ENCODE measurements at regions not wholly inside any gene's neighbourhood (a gene's known extent, or its start where the extent isn't known, plus 50 kb on each side); places are given as distances from the start of the nearest gene placed in this dataset.
"Not testable (repeated sequence)": the region's sequence is repeated elsewhere in the genome, so short reads cannot be mapped to it uniquely, and the experiment has no call there.

- no peak for DNase-seq
Measured at GRCh38 chr4:81314897-81315470, 100.0 kb upstream of the PRKG2 start.

GRCh38 chr4:81314196-81314896 is 99.3 kb upstream of the PRKG2 start:
- no peak for DNase-seq

DNA sequence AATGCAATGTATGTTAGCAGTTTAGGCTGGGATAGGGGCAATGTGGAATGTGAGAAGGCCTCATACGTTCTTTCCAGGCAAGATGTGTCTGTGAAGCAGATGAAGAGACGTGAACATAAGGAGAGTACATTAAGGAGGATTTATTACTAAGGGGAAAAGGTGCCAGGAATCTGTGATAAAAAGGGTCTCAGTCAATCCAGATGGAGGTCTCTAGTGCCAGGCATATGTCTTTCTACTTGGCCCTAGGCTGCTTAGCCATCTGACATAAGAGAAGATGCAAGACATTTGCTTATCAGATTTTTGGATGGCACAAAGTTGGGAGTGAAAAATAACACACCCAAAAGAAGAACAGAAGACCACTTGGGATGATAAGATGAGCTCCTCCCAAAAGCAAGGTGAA is 93.0 kb upstream of the PRKG2 start:
- DNase-seq, result no peak

DNA sequence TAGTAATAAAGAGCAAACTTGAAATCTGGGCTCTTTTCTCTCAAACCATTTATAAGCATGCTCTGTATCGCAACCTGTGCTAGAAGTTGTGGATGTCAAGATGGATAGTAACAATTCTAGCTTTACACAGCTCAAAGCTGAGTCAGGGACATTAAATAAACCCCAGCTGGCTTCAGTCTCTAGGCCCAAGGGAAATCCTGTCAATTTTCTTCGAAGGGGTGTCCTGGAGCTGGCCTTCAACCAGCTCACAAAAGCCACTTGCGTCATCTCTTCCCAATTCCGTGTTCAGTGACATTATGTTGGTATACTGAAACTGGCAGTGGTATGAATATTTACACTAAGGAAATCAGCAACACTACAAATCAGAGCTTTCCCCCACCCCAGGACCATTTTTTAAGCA is 89.8 kb upstream of the PRKG2 start:
- no peak for DNase-seq

DNA sequence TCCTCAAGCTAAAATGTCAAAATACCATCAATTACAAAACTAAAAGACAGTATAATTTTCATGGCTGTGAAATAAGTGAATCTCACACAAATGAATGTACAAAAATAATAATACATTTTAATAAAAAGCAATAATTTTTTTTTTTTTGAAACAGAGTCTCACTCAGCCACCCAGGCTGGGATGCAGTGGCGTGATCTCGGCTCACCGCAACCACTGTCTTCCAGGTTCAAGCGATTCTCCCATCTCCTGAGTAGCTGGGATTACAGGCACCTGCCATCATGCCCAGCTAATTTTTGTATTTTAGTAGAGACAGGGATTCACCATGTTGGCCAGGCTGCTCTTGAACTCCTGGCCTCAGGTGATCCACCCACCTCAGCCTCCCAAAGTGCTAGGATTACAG is 85.3 kb upstream of the PRKG2 start:
- not testable (repeated sequence) for DNase-seq

DNA sequence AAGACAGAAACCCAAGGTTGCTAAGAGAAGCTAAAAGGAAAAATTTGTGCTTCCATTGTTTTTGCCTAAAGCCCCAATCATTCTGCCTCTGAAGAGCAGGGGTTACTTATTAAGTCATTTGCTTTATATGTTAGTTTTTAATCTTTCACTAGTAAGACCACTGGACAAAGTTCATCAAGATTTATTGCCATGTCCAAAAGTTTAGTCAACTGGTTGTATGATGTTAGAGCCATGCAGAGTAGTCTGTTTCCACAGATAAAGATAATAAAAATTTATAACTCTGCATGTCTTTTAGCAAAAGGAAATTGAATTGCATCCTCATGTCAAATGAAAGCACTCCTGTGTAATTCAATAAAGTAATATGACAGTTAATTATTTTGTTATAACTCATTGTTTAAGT is 75.8 kb upstream of the PRKG2 start:
- no peak for DNase-seq

GRCh38 chr4:81287101-81287500 is 72.1 kb upstream of the PRKG2 start:
- DNase-seq, result no peak

- DNase-seq, result no peak
Measured at GRCh38 chr4:81282131-81282530, 67.1 kb upstream of the PRKG2 start.

GRCh38 chr4:81274460-81274859 is 59.4 kb upstream of the PRKG2 start:
- DNase-seq, result no peak

- DNase-seq, result no peak
Measured at GRCh38 chr4:81272671-81273070, 57.6 kb upstream of the PRKG2 start.
